Stimulated activated naive CD4-positive, alpha-beta T cell treated with Interleukin-2 at 50 U/mL for 16 hours (primary cell): ENCODE measurements at regions not wholly inside any gene's neighbourhood (a gene's known extent, or its start where the extent isn't known, plus 50 kb on each side); places are given as distances from the start of the nearest gene placed in this dataset.

Experiments used
- DNase-seq: peaks from one replicate; lab custom pipeline; 2025; lab: John Stamatoyannopoulos, UW

DNA sequence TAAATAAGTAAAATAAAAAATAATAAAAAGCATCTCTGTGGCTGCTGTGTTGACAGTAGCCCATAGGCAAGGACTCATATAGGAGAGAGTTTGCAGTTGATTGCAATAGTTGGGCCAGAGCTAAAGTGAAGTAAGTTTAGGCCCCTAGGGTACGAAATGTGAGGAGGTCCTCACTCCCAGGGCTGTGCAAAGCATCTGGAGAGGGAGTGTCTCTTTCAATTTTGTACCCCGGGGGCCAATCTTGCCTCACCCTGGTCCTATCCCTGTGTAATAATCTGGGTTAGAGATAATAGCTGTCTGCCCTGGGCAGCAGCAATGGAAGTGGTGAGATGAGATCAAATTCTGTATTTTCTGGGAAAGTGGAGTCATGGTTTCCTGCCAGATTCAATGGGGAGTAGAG, 365.7 kb downstream of the GATA3 start:
- DNase-seq, result no peak

GRCh38 chr10:8424555-8425211, 370.2 kb downstream of the GATA3 start:
- no peak for DNase-seq

GRCh38 chr10:8428654-8429053, 374.2 kb downstream of the GATA3 start:
- no peak for DNase-seq

GRCh38 chr10:8430321-8430720, 375.8 kb downstream of the GATA3 start:
- no peak for DNase-seq

DNA sequence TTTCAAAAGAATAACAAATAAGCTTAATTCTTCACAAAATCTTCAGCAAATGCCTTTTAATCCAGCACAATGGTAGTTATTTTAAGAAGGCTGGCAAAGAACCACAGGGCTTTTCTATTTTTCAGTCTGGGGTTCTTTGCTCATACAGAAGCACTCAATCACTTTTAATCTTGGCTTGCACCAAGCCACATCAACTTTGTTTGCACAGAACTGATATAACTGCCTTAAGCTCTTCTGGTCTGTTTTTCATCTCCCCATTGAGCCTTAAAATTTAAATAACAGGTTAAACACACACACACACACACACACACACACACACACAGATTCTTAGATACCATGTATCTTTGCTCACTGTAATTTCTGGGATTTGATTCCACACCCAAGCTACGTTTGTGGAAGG, 377.0 kb downstream of the GATA3 start:
- no peak for DNase-seq

DNA sequence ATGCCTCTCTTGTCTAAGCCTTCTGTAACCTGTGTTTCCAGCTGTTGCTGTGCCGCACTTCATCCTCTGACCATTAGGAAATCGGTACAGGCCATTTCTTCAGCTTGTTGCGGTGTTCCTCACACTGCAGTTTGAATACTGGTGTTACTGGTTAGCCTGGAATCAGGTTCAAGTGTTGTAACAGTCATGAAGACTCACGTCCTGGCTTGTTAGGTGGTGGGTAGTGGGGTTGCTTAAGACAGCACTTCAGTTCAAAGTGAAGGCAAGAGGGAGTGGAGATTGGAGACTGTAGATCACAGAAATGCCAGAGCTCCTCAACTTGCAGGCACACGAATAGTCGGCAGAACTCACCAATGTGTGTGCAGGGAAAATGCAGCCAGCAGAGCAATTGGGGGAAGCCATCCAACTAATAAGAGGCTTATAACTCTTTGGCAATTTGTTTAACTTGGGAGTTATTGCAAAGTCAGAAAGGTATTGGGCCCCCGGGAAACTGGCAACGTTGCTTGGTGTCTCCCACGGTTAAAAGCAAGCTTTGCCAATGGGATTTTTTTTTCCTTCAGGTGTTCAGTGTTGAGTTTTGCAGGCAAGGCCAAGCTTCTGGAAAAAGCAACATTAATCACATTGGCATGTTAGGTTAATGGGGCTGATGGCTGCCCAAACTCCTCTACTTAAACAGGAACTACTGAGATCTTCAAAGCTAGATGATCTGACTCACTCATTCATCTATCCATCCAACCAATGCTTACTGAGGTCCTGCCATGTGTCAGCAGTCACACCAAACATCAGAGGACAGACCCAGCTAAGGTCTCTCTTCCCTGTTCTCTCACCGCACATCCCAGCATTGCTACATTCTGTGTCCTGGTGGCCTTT, 380.9 kb downstream of the GATA3 start:
- DNase-seq, result no peak

DNA sequence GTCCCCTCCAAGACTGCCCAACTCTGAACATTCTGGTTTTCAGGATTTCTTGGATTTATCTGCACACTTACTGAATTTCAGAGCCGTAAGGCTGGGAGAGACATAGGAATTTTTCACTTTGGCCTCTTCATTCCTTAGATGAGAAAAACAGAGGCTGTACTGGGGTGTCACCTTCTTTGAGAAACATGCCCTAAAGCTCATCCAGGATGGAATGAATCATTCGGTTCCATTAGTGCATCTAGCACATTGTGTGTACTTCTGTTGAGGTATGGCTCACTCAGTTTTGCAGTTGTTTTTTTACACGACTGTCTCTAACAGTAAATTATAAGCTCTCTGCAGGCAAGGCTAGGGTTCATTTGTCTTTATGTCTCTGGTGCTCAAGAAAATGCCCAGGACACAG, 383.4 kb downstream of the GATA3 start:
- DNase-seq, result no peak

DNA sequence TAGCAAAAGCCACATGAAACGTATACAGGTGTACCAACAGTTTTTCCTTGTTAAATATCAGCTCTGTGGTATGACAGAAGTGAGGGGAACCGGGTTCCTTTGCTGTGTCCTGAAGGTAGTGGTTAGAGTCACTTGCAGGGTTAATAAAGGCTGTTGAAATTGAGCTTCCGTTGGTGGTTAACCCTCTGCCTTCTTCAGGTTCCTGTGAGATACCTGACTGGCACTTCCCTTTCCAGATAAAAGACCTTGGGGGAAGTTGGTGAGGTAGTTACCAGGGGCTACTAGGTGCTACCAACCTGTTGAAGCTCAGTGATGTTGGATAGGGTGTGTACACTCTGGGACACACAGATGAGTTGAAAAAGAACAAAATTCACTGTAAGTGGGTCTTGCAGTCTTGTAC, 384.1 kb downstream of the GATA3 start:
- DNase-seq, result no peak

DNA sequence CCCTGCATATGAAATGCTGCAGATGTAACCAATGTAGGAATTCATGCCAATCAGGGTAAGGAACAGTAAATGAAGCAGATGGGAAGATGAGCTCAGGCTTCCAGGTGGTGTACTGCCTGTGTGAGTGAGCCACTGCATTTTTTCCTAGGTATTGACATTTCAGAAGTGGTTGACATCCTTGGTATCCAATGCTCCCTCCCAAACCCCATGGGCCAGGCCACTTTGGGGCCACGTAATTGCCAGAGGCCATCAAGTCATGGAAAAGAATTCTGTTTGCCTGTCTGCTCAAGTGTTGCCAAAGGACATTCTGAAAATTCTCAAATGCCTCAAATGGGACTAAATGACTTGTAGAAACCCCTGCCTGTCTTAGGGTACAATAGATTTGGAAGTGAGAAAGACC, 384.6 kb downstream of the GATA3 start:
- no peak for DNase-seq

DNA sequence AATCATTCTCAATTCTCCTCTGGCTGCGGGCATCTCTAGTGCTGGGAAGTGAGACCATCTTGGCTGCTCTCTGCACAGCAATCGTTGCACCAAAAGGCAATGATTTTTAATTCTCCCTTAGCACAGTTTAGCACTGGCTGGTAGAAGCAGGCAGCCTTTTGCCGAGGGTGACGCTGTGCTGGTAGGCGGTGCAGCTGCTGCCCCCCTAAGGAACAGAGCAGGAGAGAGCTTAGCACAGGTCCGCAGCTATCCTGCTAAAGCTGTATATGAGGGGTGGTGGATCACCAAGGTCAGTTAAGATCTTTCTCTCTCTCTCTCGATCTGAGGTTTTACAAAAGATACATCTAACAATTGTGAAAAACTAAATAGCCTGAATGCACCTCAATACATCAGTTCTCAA, 390.1 kb downstream of the GATA3 start:
- DNase-seq, result no peak

- no peak for DNase-seq
These were observed 390.9 kb downstream of the GATA3 start for GRCh38 chr10:8445353-8445752.

DNA sequence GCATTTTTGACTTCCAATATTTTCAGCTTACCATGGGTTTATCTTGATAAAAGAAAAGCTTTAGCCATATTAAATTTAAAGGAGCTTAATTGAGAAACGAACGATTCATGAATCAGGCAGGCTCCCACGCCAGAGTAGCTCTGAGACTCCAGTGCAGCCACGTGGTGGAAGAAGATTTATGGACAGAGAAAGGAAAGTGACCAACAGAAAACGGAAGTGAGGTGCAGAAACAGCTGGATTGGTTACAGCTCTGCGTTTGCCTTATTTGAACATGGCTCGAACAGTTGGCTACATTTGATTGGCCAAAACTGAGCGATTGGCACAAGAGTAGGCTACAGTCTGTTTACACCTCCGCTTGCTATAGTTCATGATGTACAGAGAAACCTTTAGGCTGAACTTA, 395.4 kb downstream of the GATA3 start:
- no peak for DNase-seq

DNA sequence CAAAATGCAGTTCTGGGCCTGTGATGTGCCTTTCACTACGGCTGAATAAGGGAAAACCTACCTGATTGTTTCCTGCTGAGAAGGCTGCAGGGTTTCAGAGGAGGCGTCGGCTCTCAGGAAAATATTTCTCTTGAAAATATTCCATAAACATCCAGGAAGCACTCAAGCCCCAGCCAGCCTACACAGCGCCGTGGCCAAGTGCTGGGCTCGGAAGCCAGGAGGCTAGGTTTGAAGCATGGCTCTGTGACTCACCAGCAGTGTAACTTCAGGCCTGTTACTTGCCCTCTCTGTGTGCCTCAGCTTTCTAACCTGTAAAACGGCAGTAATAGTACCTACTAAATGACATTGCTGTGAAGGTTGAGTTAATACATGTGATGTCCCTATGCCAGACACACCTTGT, 399.1 kb downstream of the GATA3 start:
- no peak for DNase-seq

DNA sequence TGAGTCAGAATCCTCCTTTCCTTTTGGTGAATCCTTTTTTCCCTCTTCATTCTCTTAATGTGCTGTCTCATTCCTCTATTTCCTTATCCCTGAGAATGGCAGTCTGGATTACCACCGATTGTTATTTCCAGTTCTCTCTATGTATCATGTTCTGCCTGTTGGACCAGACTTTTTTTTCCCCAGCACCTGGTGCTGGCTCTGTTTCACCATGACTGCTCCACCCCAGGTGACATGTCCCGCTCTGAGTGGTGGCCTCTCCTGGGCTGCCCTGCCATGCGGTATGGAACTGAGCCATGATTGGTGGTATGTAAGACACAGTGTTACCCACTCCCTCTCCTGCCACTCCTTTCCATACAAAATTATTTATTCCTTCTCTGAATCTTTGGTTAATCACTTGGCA, 399.9 kb downstream of the GATA3 start:
- DNase-seq, result no peak

GRCh38 chr10:8455181-8455580, 400.7 kb downstream of the GATA3 start:
- DNase-seq, result no peak

DNA sequence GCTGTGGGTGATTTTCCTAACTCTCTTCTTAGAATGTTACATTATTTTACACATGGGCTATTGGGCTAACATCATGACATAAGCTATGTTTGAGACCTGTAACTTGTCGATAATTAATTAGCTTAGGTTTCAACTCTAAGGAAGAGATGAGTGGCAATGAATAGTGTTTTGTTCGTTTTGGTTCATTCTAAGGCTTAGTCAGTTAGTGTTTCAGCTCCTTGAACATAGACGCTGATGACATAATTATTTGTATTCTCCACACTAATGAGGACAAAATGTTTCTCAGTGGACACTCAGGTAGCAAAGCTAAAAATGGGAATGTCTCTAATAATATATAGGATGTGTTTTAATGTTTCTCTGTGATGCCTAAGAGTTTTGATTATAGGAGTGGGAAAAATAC, 401.9 kb downstream of the GATA3 start:
- no peak for DNase-seq

- DNase-seq, result no peak
These were observed 406.1 kb downstream of the GATA3 start for GRCh38 chr10:8460626-8461025.

DNA sequence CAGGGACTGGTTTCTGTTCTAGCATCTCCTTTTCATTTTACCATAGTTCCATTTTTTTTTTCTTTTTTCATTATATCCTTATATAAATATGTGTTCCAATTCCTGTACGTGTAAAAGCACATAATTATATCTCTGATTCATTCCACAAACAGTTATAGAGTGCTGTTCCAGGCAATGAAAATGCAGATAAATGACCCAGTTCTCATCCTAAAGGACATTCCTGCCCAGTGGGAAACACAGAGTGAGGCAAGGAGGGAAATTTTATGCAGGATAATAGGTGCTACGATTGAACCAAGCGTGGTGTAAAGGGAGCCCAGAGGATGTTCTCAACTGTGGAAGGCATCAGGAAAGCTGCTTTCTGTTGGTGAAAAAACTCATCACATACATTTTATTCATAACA, 408.1 kb downstream of the GATA3 start:
- DNase-seq, result no peak

DNA sequence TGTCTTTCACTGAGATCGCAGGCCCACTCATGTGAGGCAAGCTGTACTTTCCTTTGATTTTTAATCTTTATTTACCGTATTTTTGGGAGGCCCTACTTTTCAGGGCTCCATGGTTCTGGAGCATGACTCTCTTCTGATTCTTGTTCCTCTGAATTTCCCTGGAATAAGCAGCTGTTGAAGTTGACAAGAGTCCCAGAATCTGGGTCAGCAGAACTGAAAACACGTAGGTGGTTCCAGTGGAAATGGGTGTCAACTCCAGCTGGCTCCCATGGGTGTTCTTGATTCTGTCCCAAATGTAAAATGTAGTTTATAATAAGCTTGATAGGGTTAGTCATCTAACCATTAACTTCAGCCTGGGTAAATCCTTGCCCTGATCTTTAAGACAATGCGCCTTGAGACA, 409.4 kb downstream of the GATA3 start:
- DNase-seq, result no peak

DNA sequence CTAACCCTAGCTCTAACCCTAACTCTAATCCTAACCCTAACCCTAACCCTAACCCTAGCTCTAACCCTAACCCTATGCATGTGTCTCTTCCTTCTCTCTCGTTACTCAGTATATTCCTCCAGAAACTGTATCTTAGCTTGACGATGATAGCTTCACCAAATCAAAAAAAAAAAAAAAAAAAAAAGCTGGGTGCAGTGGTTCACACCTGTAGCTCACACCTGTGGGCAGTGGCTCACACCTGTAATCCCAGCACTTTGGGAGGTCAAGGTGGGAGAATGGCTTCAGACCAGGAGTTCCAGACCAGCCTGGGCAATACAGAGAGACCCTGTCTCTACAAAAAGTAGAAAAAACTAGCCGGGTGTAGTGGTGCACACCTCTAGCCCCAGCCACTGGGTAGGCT, 414.0 kb downstream of the GATA3 start:
- no peak for DNase-seq

DNA sequence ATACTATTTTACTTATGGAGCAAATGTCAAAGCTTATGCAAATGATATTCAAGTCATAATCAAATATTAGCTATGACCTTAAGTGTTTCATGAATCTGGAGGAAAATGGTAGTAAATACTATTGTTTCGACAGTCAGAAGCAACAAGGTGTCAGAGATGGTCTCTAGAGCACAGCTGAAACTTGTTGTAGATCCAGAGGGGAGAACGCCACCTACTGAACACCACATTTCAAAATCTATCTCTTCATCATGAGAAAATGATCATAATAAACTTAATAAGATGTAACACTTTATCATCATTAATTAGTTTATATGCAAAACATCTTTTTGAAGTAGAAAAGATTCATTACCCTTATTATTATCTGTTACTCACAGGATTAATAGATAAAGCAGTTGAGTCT, 418.7 kb downstream of the GATA3 start:
- DNase-seq, result no peak

- no peak for DNase-seq
These were observed 422.8 kb downstream of the GATA3 start for GRCh38 chr10:8477300-8477699.

DNA sequence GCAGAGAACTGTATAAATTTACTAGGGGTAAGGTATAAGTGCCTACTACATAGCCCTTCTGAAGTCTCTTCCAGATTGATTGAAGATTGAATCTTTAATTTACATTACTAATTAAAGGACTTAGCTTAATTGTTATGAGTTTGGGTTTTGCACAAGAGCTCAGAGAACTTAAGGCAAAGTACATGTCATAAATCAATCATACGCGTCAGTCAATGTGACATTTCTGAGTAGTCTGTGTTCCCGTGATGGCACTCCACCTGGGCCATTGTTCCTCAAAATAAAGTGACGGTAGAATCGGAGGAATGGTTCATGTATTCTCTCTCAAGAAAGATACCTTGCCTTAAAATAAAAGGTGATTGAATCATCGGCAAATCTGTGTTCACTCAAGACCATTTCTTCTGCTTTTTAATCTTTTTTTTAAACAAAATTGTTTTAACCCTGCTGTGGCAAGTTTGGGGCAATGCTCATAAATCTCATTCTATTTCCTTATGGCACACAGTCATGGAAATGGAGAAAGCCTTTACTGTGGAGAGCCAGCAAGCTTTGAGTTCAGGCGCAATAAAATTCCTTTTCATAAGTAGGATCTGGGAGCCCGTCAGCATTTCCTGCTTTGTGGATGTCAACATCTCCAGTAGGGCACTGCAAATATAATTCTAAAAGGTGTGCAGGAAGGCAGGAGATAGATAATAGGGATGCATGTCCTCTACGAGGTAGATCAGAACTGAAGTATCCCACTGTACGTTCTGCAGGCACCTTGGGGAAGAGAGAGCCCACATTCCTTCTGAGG, 427.4 kb downstream of the GATA3 start:
- no peak for DNase-seq
